B cell (primary cell): ENCODE measurements at regions not wholly inside any gene's neighbourhood (a gene's known extent, or its start where the extent isn't known, plus 50 kb on each side); places are given as distances from the start of the nearest gene placed in this dataset.

ENCODE experiments used
- ATAC-seq: fragments of 200-7000 bp; cut with Tn5 transposase; one replicate; pipeline ENCODE4 v1.10.0; 2021; ENCODE audit warnings: low read depth, mild to moderate bottlenecking, moderate number of reproducible peaks, moderate library complexity
- CTCF ChIA-PET: fragments of 350-600 bp; sonication (Branson Sonifier 250); formaldehyde crosslinking; loops from one replicate; lab custom pipeline; 2021; ENCODE audit warnings: antibody characterized with exemption, inconsistent platforms; lab: Charles Lee
- POLR2A ChIA-PET: fragments of 350-600 bp; sonication (Branson Sonifier 250); formaldehyde crosslinking; loops from one replicate; lab custom pipeline; 2021; ENCODE audit warnings: antibody characterized with exemption; lab: Charles Lee
- DNase-seq: peaks from one replicate; pipeline ENCODE4 v3.0.0; 2013
- H2AFZ ChIP-seq: 2 replicates; pipeline ENCODE4 v1.6.1; 2012; ENCODE audit warnings: mild to moderate bottlenecking, low read depth, low read length; ENCODE audit not compliant: insufficient read depth, poor library complexity, severe bottlenecking
- H3K27ac ChIP-seq, 2 donors: 1 replicate in 1 of 2; 2 replicates in 1 of 2; pipeline ENCODE4 v1.5.1; 2012 to 2013; ENCODE audit warnings: low read length in 2 of 2, mild to moderate bottlenecking in 2 of 2, moderate library complexity in 1 of 2
- H3K27me3 ChIP-seq, 4 experiments: fragments of 200-600 bp in 1 of 4; sonication (generic) in 1 of 4; replicated peaks in 1 of 4; 1 replicate in 2 of 4; 2 replicates in 2 of 4; pipeline versions ENCODE4 v1.6.1 to v1.7.0; 2013 to 2016; ENCODE audit warnings: low read length in 3 of 4, mild to moderate bottlenecking in 2 of 4, mixed read lengths in 1 of 4, moderate library complexity in 1 of 4; ENCODE audit not compliant: insufficient read depth in 4 of 4, control insufficient read depth in 3 of 4; ENCODE audit errors: control extremely low read depth in 1 of 4
- H3K36me3 ChIP-seq, 2 experiments: replicated peaks in 1 of 2; 1 replicate in 1 of 2; 2 replicates in 1 of 2; pipeline versions ENCODE4 v1.6.1 to v1.7.1; 2013; ENCODE audit warnings: low read length in 1 of 2; ENCODE audit not compliant: insufficient read depth in 2 of 2, control insufficient read depth in 1 of 2; ENCODE audit errors: control extremely low read depth in 1 of 2, extremely low read depth in 1 of 2
- H3K4me1 ChIP-seq, 2 donors: fragments of 200-600 bp in 1 of 2; sonication (generic) in 1 of 2; 1 replicate in 1 of 2; 2 replicates in 1 of 2; pipeline versions ENCODE4 v1.5.1 to v1.6.1; 2013 to 2017; ENCODE audit warnings: low read length in 2 of 2; ENCODE audit not compliant: control insufficient read depth in 2 of 2, insufficient read depth in 2 of 2
- H3K4me2 ChIP-seq: replicated peaks from 2 replicates; pipeline ENCODE3; 2012; ENCODE audit warnings: mild to moderate bottlenecking, low read depth, low read length; ENCODE audit not compliant: poor library complexity, severe bottlenecking
- H3K4me3 ChIP-seq, 5 experiments: fragments of 200-600 bp in 1 of 5; sonication (generic) in 1 of 5; 1 replicate in 3 of 5; 2 replicates in 2 of 5; pipeline versions ENCODE4 v1.5.1 to v1.7.0; 2011 to 2016; ENCODE audit warnings: low read length in 4 of 5, mild to moderate bottlenecking in 4 of 5, low read depth in 2 of 5, control low read depth in 1 of 5, moderate library complexity in 1 of 5; ENCODE audit not compliant: insufficient read depth in 1 of 5; ENCODE audit errors: control extremely low read depth in 1 of 5, extremely low read depth in 1 of 5
- H3K79me2 ChIP-seq: fragments of 200-600 bp; sonication (generic); one replicate; pipeline ENCODE4 v1.6.0; 2016; ENCODE audit warnings: low read length; ENCODE audit not compliant: control insufficient read depth, insufficient read depth
- H3K9ac ChIP-seq: fragments of 200-600 bp; sonication (generic); 2 replicates; pipeline ENCODE4 v1.6.1; 2017; ENCODE audit warnings: mild to moderate bottlenecking, low read length, moderate library complexity
- H3K9me3 ChIP-seq, 3 donors: one replicate each; pipeline versions ENCODE4 v1.6.1 to v1.7.1; 2013; ENCODE audit warnings: low read length in 2 of 3; ENCODE audit not compliant: control insufficient read depth in 2 of 3, insufficient read depth in 1 of 3; ENCODE audit errors: control extremely low read depth in 1 of 3
- H4K20me1 ChIP-seq: 2 replicates; pipeline ENCODE4 v1.6.0; 2012; ENCODE audit warnings: mild to moderate bottlenecking, low read length; ENCODE audit not compliant: insufficient read depth, control insufficient read depth, poor library complexity, severe bottlenecking
- H3K27ac Mint-ChIP-seq: one replicate; pipeline ENCODE4 v1.8.0; 2021; ENCODE audit warnings: mixed read lengths
- H3K27me3 Mint-ChIP-seq: one replicate; pipeline ENCODE4 v1.8.0; 2021; ENCODE audit warnings: mixed read lengths
- H3K4me1 Mint-ChIP-seq: one replicate; pipeline ENCODE4 v1.8.0; 2021; ENCODE audit warnings: mixed read lengths
- H3K4me3 Mint-ChIP-seq: one replicate; pipeline ENCODE4 v1.8.0; 2021; ENCODE audit warnings: mixed read lengths
- H3K9me3 Mint-ChIP-seq: one replicate; pipeline ENCODE4 v1.8.0; 2022; ENCODE audit warnings: mixed read lengths; ENCODE audit not compliant: insufficient read depth
- CTCF ChIP-seq: fragments of 200-600 bp; IDR thresholded peaks from one replicate; pipeline ENCODE4 v1.8.0; 2022; ENCODE audit warnings: antibody characterized with exemption, mild to moderate bottlenecking
- EZH2 ChIP-seq: IDR thresholded peaks from 2 replicates; pipeline ENCODE4 v1.6.1; 2012; ENCODE audit warnings: borderline replicate concordance, low read depth, mild to moderate bottlenecking, moderate library complexity, low read length; ENCODE audit not compliant: insufficient read depth, poor library complexity, severe bottlenecking
- WGBS: methylation state at CpG from one replicate; pipeline ENCODE4 v1.1.5; 2013; ENCODE audit warnings: missing lambda C conversion rate; ENCODE audit not compliant: insufficient coverage; 5-methylcytosine and 5-hydroxymethylcytosine counted together
- intact Hi-C: fragments of 100-400 bp; cut with micrococcal nuclease; formaldehyde crosslinking; loops from one replicate; pipeline ENCODE4 v1.10.0; 2022

GRCh38 chr7:55278321-55278720, 86.8 kb upstream of the LANCL2 start:
- H3K36me3 ChIP-seq, result no peaks in the 10 kb centered on the region
- H3K4me2 ChIP-seq, result no peak overlapping the region
- H3K4me3 ChIP-seq, result no peak overlapping the region
- ChIA-PET CTCF (interaction anchor here (1.1 to 8.1 kb wide), 2 partner anchors 28 to 137 kb away, joined by 3 to 111 read pairs; no protein-coding TSS in a partner anchor), POLR2A (no interaction called here)
- no peak overlapping the region for H3K4me3 Mint-ChIP-seq
- no peak for TF ChIP-seq CTCF
- no peak for TF ChIP-seq EZH2
- WGBS, result 91% methylated on average over 9 of the region's 9 CpGs
- peaks cover 0 to 3% (median 0%) of the 10 kb centered on the region in 4 experiments for H3K27me3 ChIP-seq
- no peak overlapping the region for H3K9ac ChIP-seq
- no peak overlapping the region for H3K27ac ChIP-seq
- no peak for DNase-seq
- no peaks in the 10 kb centered on the region for H3K4me1 ChIP-seq
- H3K27ac Mint-ChIP-seq, result no peak overlapping the region
- peaks cover 13% of the 10 kb centered on the region for H3K27me3 Mint-ChIP-seq
- no peak for ATAC-seq
- H3K79me2 ChIP-seq, result no peaks in the 10 kb centered on the region
- no peak overlapping the region for H2AFZ ChIP-seq
- H3K9me3 ChIP-seq, result no peaks in the 10 kb centered on the region
- H3K9me3 Mint-ChIP-seq, result no peaks in the 10 kb centered on the region
- H3K4me1 Mint-ChIP-seq, result no peaks in the 10 kb centered on the region
- no peaks in the 10 kb centered on the region for H4K20me1 ChIP-seq
- intact Hi-C loops, result no loop called here

- POLR2A ChIA-PET, result no interaction called here
- no peak overlapping the region for H3K4me3 ChIP-seq
- H3K4me2 ChIP-seq, result no peak overlapping the region
- H3K4me1 ChIP-seq, result no peaks in the 10 kb centered on the region
- Mint-ChIP-seq H3K4me1 (no peaks in the 10 kb centered on the region), H3K9me3 (no peaks in the 10 kb centered on the region), H3K27ac (no peak overlapping the region), H3K27me3 (peaks cover 10% of the 10 kb centered on the region), H3K4me3 (no peak overlapping the region)
- CTCF ChIA-PET, result interaction anchor here (1.4 to 8.1 kb wide), 3 partner anchors 9 to 136 kb away, joined by 5 to 111 read pairs (median 5); no protein-coding TSS in a partner anchor
- no peaks in the 10 kb centered on the region for H3K9me3 ChIP-seq
- H3K36me3 ChIP-seq, result no peaks in the 10 kb centered on the region
- no peak for ATAC-seq
- H3K79me2 ChIP-seq, result no peaks in the 10 kb centered on the region
- H3K27me3 ChIP-seq, result peaks cover 0 to 3% (median 0%) of the 10 kb centered on the region in 4 experiments
- DNase-seq, result no peak
- no peaks in the 10 kb centered on the region for H4K20me1 ChIP-seq
- intact Hi-C loops, result no loop called here
- TF ChIP-seq EZH2, result no peak
- H2AFZ ChIP-seq, result no peak overlapping the region
- no peak overlapping the region for H3K9ac ChIP-seq
- 90% methylated on average over 11 of the region's 14 CpGs for WGBS
- H3K27ac ChIP-seq, result no peak overlapping the region
Measured at GRCh38 chr7:55279080-55279845, 85.9 kb upstream of the LANCL2 start.
